KMS-11 (cell line): ENCODE measurements at regions not wholly inside any gene's neighbourhood (a gene's known extent, or its start where the extent isn't known, plus 50 kb on each side); places are given as distances from the start of the nearest gene placed in this dataset.

Experiments
- H2AFZ ChIP-seq: fragments of 200-600 bp; sonication (generic); 2 replicates; pipeline ENCODE4 v1.6.1; 2016; ENCODE audit warnings: antibody characterized with exemption, mixed run types, low read depth
- H3K27ac ChIP-seq: fragments of 200-600 bp; sonication (generic); 2 replicates; pipeline ENCODE4 v1.6.1; 2016; ENCODE audit warnings: mild to moderate bottlenecking, mixed run types
- H3K27me3 ChIP-seq: fragments of 200-600 bp; sonication (generic); 2 replicates; pipeline ENCODE4 v1.6.1; 2017; ENCODE audit warnings: mild to moderate bottlenecking, low read depth, mixed run types, moderate library complexity; ENCODE audit not compliant: insufficient read depth
- H3K36me3 ChIP-seq: fragments of 200-600 bp; sonication (generic); 2 replicates; pipeline ENCODE4 v1.6.1; 2017; ENCODE audit warnings: mild to moderate bottlenecking, mixed run types; ENCODE audit not compliant: insufficient read depth
- H3K4me1 ChIP-seq: fragments of 200-600 bp; sonication (generic); 2 replicates; pipeline ENCODE4 v1.6.1; 2016; ENCODE audit warnings: mild to moderate bottlenecking, low read depth, mixed run types; ENCODE audit not compliant: poor library complexity, severe bottlenecking
- H3K4me2 ChIP-seq: fragments of 200-600 bp; sonication (generic); 2 replicates; pipeline ENCODE4 v1.7.0; 2016; ENCODE audit warnings: mild to moderate bottlenecking, mixed run types
- H3K4me3 ChIP-seq: fragments of 200-600 bp; sonication (generic); IDR thresholded peaks from 2 replicates; pipeline ENCODE4 v1.6.1; 2017; ENCODE audit warnings: low read depth, low read length, mixed read lengths; ENCODE audit not compliant: insufficient read depth
- H3K79me2 ChIP-seq: fragments of 200-600 bp; sonication (generic); 2 replicates; pipeline ENCODE4 v1.6.1; 2016; ENCODE audit warnings: low read depth, mixed run types; ENCODE audit not compliant: insufficient read depth
- H3K9ac ChIP-seq: fragments of 200-600 bp; sonication (generic); 2 replicates; pipeline ENCODE4 v1.6.1; 2016; ENCODE audit warnings: mild to moderate bottlenecking, mixed run types
- H4K20me1 ChIP-seq: fragments of 200-600 bp; sonication (generic); 2 replicates; pipeline ENCODE4 v1.6.1; 2016; ENCODE audit warnings: mild to moderate bottlenecking, mixed run types; ENCODE audit not compliant: insufficient read depth
- TF ChIP-seq, protein P1 (sequence below): fragments of 200-600 bp; sonication (generic); conservative IDR thresholded peaks from 2 replicates; pipeline ENCODE4 v1.6.1; 2017; ENCODE audit warnings: low read depth, mild to moderate bottlenecking, antibody characterized with exemption, low read length, moderate library complexity, mixed read lengths

DNA sequence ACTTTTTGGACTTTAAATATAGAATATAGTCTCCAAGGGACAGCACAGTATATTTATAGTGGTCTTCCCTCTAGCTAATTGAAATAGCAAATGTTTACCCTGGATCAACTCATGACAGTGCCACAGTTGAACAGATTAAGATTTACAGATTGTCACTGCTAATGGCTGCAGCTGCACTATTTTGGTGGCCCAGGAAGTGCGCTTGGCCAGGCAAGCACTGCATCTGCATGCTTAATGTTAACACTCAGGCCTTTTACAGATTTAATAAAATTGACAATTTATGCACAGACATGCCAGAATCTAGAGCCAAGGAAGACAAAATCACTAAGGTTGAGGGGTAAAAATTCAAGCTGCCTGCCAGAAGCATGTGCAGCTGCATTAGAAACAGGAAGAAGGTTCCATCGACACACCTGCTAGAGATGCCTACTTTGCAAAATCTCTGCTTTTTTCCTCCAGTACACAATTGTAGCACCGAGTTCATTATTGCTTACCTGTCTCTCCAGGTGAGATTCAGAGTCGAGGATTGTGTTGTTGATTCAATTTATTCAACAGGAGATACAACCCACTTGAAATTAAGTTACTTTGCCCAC, 1042.3 kb upstream of the NRXN1 start:
- Histone ChIP-seq H3K27ac (no peak overlapping the region), H3K79me2 (no peaks in the 10 kb centered on the region), H3K4me2 (no peak overlapping the region), H3K9ac (no peak overlapping the region), H3K4me1 (no peaks in the 10 kb centered on the region), H3K36me3 (no peaks in the 10 kb centered on the region), H2AFZ (no peak overlapping the region), H3K27me3 (no peaks in the 10 kb centered on the region), H4K20me1 (no peaks in the 10 kb centered on the region), H3K4me3 (no peak overlapping the region)
- TF ChIP-seq, protein P1, sequence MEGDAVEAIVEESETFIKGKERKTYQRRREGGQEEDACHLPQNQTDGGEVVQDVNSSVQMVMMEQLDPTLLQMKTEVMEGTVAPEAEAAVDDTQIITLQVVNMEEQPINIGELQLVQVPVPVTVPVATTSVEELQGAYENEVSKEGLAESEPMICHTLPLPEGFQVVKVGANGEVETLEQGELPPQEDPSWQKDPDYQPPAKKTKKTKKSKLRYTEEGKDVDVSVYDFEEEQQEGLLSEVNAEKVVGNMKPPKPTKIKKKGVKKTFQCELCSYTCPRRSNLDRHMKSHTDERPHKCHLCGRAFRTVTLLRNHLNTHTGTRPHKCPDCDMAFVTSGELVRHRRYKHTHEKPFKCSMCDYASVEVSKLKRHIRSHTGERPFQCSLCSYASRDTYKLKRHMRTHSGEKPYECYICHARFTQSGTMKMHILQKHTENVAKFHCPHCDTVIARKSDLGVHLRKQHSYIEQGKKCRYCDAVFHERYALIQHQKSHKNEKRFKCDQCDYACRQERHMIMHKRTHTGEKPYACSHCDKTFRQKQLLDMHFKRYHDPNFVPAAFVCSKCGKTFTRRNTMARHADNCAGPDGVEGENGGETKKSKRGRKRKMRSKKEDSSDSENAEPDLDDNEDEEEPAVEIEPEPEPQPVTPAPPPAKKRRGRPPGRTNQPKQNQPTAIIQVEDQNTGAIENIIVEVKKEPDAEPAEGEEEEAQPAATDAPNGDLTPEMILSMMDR = no peak

DNA sequence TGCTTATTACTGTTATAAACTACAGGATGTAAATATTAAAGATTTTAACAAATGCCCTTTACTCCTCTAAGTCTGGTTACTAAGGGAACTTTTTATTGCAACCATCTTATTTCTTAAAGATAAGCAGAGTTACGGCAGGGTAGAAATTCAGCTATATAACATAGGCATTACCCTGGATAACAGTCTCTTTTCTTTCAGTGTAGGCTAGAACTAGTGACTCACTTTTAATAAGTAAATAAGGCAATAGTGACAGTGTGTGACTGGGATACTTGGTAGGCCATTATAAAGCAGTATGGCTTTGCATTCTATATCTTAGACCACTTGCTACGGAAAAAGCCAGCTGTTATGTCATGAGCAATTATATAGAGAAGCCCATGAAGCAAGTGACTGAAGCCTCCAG, 1041.0 kb upstream of the NRXN1 start:
- Histone ChIP-seq H3K36me3 (no peaks in the 10 kb centered on the region), H3K4me1 (no peaks in the 10 kb centered on the region), H2AFZ (no peak overlapping the region), H3K79me2 (no peaks in the 10 kb centered on the region), H3K9ac (no peak overlapping the region), H3K4me3 (no peak overlapping the region), H3K4me2 (no peak overlapping the region), H4K20me1 (no peaks in the 10 kb centered on the region), H3K27me3 (no peaks in the 10 kb centered on the region), H3K27ac (no peak overlapping the region)
- TF ChIP-seq, protein P1 = no peak

DNA sequence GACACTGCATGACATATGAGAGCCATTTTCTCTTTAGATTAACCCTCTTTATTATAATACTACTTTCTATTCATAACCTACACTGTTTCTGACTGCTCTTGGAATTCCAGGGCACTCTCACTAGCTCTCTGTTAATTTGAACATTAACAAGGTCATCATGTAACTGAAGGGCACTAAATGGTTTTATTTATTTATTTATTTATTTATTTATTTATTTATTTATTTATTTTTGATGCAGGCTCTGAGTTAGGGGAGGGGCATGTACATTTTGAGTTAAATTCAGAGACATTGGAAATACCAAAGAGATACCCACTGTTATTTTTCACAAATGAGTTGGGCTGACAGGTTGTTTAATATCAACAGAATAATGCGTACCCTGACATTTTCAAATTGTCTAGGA, 1038.7 kb upstream of the NRXN1 start:
- Histone ChIP-seq H3K79me2 (no peaks in the 10 kb centered on the region), H3K36me3 (no peaks in the 10 kb centered on the region), H3K4me1 (no peaks in the 10 kb centered on the region), H3K9ac (no peak overlapping the region), H2AFZ (no peak overlapping the region), H3K27ac (no peak overlapping the region), H3K4me2 (no peak overlapping the region), H3K4me3 (no peak overlapping the region), H3K27me3 (no peaks in the 10 kb centered on the region), H4K20me1 (no peaks in the 10 kb centered on the region)
- TF ChIP-seq, protein P1 = no peak

DNA sequence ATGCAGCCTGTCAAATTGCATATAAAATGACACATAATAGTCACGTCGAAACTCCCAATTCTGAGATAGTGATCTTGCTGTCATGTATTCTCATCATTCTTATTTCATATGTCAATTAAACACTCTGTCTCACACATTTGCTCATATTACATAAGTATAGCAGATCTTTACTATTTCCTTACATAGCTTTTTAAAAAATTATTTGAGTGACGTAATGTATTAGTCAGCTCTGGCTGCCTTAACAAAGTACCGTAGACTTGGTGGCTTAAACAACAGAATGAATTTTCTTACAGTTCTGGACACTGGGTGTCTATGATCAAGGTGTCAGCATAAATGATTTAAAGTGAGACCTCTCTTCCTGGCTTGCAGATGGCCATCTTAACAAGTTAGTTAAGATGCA, 1032.3 kb upstream of the NRXN1 start:
- no peak overlapping the region for H3K27ac ChIP-seq
- no peaks in the 10 kb centered on the region for H4K20me1 ChIP-seq
- no peaks in the 10 kb centered on the region for H3K79me2 ChIP-seq
- no peak overlapping the region for H3K4me2 ChIP-seq
- H3K4me1 ChIP-seq = no peaks in the 10 kb centered on the region
- TF ChIP-seq, protein P1 = no peak
- H3K27me3 ChIP-seq = no peaks in the 10 kb centered on the region
- H3K36me3 ChIP-seq = no peaks in the 10 kb centered on the region
- H2AFZ ChIP-seq = no peak overlapping the region
- no peak overlapping the region for H3K9ac ChIP-seq
- no peak overlapping the region for H3K4me3 ChIP-seq
